IgD-negative memory B cell (primary cell): ENCODE measurements at regions not wholly inside any gene's neighbourhood (a gene's known extent, or its start where the extent isn't known, plus 50 kb on each side); places are given as distances from the start of the nearest gene placed in this dataset.

Experiments used
- H3K27ac Mint-ChIP-seq, 3 donors: one replicate each; pipeline ENCODE4 v1.8.0; 2020 to 2022; ENCODE audit warnings: mild to moderate bottlenecking in 3 of 3, mixed read lengths in 3 of 3, moderate library complexity in 1 of 3
- H3K27me3 Mint-ChIP-seq: one replicate; pipeline ENCODE4 v1.8.0; 2021; ENCODE audit warnings: mixed read lengths
- H3K36me3 Mint-ChIP-seq: one replicate; pipeline ENCODE4 v1.8.0; 2020; ENCODE audit warnings: mild to moderate bottlenecking, mixed read lengths
- H3K4me1 Mint-ChIP-seq, 3 donors: one replicate each; pipeline ENCODE4 v1.8.0; 2020 to 2022; ENCODE audit warnings: mixed read lengths in 3 of 3, mild to moderate bottlenecking in 1 of 3
- H3K4me3 Mint-ChIP-seq, 4 donors: one replicate each; pipeline ENCODE4 v1.8.0; 2020 to 2022; ENCODE audit warnings: mild to moderate bottlenecking in 4 of 4, mixed read lengths in 4 of 4, moderate library complexity in 3 of 4
- H3K9me3 Mint-ChIP-seq, 3 donors: one replicate each; pipeline ENCODE4 v1.8.0; 2020 to 2021; ENCODE audit warnings: mixed read lengths in 3 of 3, mild to moderate bottlenecking in 1 of 3

DNA sequence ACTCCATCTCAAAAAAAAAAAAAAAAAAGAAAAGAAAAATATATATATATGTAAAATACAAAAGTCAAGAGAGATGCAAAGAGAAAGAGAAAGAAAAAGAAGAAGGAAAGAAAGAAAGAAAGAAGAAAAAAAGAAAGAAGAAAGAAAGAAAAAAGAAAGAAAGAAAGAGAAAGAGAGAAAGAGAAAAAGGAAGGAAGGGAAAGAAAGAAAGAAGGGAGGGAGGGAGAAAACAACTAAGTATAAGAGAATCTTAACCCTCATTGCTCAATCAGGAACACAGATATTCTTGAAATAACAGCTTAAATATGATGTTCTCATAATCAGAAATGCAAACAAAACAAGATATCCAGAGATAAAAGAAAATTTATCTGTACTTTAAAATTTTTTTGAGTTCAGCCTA lies 54.4 kb upstream of the MARCKS start:
- Mint-ChIP-seq H3K36me3 (peaks cover 3% of the 10 kb centered on the region), H3K4me1 (peaks cover 17 to 30% (median 21%) of the 10 kb centered on the region in 3 donors), H3K27ac (no peak overlapping the region), H3K27me3 (no peaks in the 10 kb centered on the region), H3K9me3 (peaks cover 0 to under 1% (median 0%) of the 10 kb centered on the region in 3 donors), H3K4me3 (no peak overlapping the region)

DNA sequence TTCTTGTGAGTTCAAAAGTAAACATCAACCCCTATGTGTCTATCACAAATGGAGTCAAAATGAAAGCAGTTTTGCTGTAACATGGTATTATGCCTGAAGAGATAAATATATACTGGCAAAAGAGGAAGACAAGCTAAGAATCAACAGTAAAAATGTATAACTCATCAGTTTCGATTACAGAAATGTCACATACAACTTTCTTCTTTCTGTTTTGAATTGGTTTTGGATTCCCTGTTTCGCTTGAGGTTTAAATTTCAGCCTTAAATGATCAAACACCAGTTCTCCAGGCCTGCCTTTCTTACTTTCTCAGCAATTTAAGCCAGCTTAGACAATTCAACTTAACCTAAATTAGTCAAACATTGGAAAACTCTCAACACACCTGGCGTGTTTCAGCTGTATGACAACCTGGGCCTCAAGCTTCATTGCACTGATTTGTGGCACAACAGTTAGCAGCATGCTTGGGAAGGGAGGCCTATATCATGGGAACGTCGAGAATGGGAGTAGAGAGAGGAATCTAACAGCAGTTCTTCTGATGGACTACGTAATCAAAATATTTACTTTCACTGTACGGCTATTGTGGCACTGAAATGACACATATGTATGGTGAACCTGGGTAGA lies 51.9 kb upstream of the MARCKS start:
- Mint-ChIP-seq H3K9me3 (peaks cover 0 to 2% (median 0%) of the 10 kb centered on the region in 3 donors), H3K27ac (peak overlapping the region in 2 of 3 donors; percentile 6 to 36), H3K36me3 (peaks cover 3% of the 10 kb centered on the region), H3K27me3 (no peaks in the 10 kb centered on the region), H3K4me3 (peak overlapping the region; percentile 22 to 88 (median 56)), H3K4me1 (peaks cover 39 to 53% (median 40%) of the 10 kb centered on the region in 3 donors)

DNA sequence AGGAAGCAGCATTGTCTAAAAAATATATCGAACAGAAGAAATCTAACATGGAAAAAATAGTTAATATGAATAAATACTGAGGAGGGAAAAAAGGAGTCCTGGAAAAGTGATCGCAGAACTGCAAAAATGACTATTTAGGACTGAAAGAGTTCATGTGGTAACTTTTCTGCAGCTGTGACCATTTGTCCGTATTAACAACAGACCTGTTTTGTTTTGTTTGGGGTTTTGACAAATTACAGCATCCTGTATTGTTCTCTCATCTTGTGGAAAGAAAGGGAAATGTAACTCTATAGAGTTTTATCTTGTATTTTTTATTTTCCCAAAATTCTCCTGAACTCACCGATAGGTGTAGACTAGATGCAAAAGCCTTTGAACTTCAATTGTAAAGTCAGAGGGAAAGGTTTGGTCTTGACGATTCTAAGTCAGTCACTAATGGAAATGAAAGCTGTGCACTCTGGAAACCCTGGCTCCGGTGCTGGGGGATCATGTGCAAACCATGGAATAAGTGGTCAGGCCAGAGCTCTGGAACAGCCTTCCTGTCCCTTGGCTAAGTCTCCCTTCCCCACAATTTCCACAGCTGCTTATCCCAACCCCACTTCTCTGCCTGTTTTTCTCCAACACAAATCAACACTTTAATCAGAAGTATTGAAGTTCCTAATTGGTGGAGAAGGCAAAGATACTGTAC lies 51.2 kb upstream of the MARCKS start:
- peaks cover 39 to 56% (median 40%) of the 10 kb centered on the region in 3 donors for H3K4me1 Mint-ChIP-seq
- H3K36me3 Mint-ChIP-seq: peaks cover 3% of the 10 kb centered on the region
- H3K27ac Mint-ChIP-seq: peak overlapping the region in 2 of 3 donors; percentile 6 to 36
- H3K27me3 Mint-ChIP-seq: no peaks in the 10 kb centered on the region
- peaks cover 0 to 4% (median 0%) of the 10 kb centered on the region in 3 donors for H3K9me3 Mint-ChIP-seq
- peak overlapping the region in 2 of 4 donors; percentile 81 to 88 for H3K4me3 Mint-ChIP-seq
